IPS DF 6.9 (cell line): ENCODE measurements at regions not wholly inside any gene's neighbourhood (a gene's known extent, or its start where the extent isn't known, plus 50 kb on each side); places are given as distances from the start of the nearest gene placed in this dataset.

ENCODE experiments used
- DNase-seq: peaks from one replicate; pipeline ENCODE4 v3.0.0-alpha.2; 2013; ENCODE audit warnings: low read depth, low spot score
- H3K27ac ChIP-seq: one replicate; pipeline ENCODE4 v1.5.1; 2013; ENCODE audit warnings: low read length, control low read depth
- H3K27me3 ChIP-seq: 2 replicates; pipeline ENCODE4 v1.6.1; 2013; ENCODE audit warnings: mild to moderate bottlenecking, low read length; ENCODE audit not compliant: control insufficient read depth, insufficient read depth
- H3K36me3 ChIP-seq: 2 replicates; pipeline ENCODE4 v1.6.1; 2013; ENCODE audit warnings: low read length; ENCODE audit not compliant: control insufficient read depth, insufficient read depth
- H3K4me1 ChIP-seq: 2 replicates; pipeline ENCODE4 v1.6.1; 2013; ENCODE audit warnings: low read length; ENCODE audit not compliant: control insufficient read depth, insufficient read depth
- H3K4me3 ChIP-seq: 2 replicates; pipeline ENCODE4 v1.5.1; 2013; ENCODE audit warnings: mild to moderate bottlenecking, low read length
- H3K9me3 ChIP-seq: 2 replicates; pipeline ENCODE4 v1.6.1; 2013; ENCODE audit warnings: low read length, inconsistent platforms; ENCODE audit not compliant: control insufficient read depth, insufficient read depth
- WGBS: extraction: QIAGEN DNeasy Blood & Tissue Kit; methylation state at CpG from one replicate; pipeline ENCODE4 v1.1.7; 2013; ENCODE audit warnings: mixed read lengths, missing lambda C conversion rate; ENCODE audit not compliant: insufficient read length, insufficient coverage; 5-methylcytosine and 5-hydroxymethylcytosine counted together

DNA sequence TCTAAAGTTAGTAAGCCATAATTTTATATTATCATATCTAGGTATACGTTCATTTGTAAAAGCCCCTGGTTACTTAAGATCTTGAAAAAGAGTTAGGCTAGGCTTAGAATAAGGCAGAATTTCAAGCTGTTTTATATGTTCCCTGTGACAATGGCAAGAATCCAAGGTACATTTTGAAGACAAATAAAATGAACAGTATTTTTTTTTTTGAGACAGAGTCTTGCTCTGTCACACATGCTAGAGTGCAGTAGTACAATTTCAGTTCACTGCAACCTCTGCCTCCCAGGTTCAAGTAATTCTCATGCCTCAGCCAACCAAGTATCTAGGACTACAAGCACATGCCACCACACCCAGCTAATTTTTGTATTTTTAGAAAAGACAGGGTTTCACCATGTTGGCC lies 139.2 kb downstream of the DUSP6 start:
- Histone ChIP-seq H3K4me1 (no peaks in the 10 kb centered on the region), H3K9me3 (no peaks in the 10 kb centered on the region)
- DNase-seq: no peak

DNA sequence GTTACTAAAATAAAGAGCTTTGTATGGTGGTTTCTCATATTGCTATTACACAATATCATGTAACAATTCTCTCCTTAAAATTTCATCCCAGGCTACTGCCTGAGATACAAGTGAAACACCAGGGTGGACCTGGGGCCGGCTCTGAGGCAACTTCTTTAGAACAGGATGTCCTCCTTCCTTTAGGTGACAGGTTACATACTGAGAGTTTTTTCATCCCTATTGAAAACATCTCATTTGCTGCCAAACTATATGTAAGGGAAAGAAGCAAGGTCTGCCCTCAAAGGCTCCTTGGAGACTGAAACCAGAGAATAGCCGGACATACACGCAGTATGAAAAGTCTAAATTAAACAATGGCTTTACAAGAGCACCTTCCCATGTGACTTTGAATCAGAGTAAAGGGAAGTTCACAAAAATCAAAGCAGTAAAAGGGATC lies 139.9 kb downstream of the DUSP6 start:
- WGBS: no CpG with 5 or more reads among the region's 3 CpGs
- no peak for DNase-seq
- H3K4me3 ChIP-seq: no peak overlapping the region
- H3K27ac ChIP-seq: no peak overlapping the region
- H3K4me1 ChIP-seq: no peaks in the 10 kb centered on the region
- no peaks in the 10 kb centered on the region for H3K9me3 ChIP-seq
- H3K27me3 ChIP-seq: no peaks in the 10 kb centered on the region
- no peaks in the 10 kb centered on the region for H3K36me3 ChIP-seq

More for the DNA sequence above, 139.2 kb downstream of the DUSP6 start:
- H3K27me3 ChIP-seq: no peaks in the 10 kb centered on the region
- H3K27ac ChIP-seq: no peak overlapping the region
- H3K4me3 ChIP-seq: no peak overlapping the region
- WGBS: no CpG with 5 or more reads among the region's 1 CpG
- H3K36me3 ChIP-seq: no peaks in the 10 kb centered on the region

DNA sequence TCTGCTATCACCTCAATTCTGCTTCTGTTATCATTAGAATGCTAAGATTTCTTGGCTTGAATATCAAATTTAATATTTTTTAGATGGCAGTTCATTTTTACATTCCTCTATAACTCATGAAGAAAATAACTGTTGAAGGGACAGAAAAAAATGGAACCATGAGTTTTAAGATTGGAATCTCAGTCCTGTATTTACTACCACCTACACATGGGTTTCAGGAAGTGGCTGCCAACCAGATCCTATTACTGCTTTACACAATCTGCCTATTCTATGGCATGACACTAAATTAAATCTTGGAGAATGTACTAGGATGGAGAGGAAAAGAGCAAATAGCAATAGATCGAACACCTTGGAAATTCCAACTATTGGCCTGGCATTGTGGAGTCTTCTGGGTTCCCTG lies 140.8 kb downstream of the DUSP6 start:
- no peaks in the 10 kb centered on the region for H3K36me3 ChIP-seq
- no peaks in the 10 kb centered on the region for H3K9me3 ChIP-seq
- DNase-seq: no peak
- WGBS: no CpG with 5 or more reads among the region's 1 CpG
- H3K27ac ChIP-seq: no peak overlapping the region
- H3K27me3 ChIP-seq: no peaks in the 10 kb centered on the region
- no peak overlapping the region for H3K4me3 ChIP-seq
- H3K4me1 ChIP-seq: no peaks in the 10 kb centered on the region

DNA sequence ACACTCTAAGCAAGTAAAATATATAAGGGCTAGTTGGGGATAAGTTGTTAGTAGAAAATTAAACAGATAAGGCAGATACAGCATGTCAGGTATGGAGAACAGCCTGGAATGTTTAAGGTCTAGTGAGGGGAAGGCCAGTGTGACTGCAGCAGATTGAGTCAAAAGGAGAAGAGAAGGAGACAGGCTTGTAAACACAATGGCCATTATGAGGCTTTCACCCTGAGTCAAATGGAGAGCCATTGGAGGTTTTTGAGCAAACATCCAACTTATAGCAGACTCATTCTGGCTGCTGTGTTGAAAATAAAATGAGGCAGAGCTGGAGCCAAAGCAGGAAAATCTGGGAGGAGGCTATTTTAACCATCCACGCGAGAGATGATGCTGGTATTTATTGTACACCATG lies 142.0 kb downstream of the DUSP6 start:
- Histone ChIP-seq H3K27ac (no peak overlapping the region), H3K9me3 (no peaks in the 10 kb centered on the region), H3K36me3 (no peaks in the 10 kb centered on the region), H3K4me3 (no peak overlapping the region), H3K4me1 (no peaks in the 10 kb centered on the region), H3K27me3 (no peaks in the 10 kb centered on the region)
- DNase-seq: no peak
- WGBS: no CpG with 5 or more reads among the region's 2 CpGs

DNA sequence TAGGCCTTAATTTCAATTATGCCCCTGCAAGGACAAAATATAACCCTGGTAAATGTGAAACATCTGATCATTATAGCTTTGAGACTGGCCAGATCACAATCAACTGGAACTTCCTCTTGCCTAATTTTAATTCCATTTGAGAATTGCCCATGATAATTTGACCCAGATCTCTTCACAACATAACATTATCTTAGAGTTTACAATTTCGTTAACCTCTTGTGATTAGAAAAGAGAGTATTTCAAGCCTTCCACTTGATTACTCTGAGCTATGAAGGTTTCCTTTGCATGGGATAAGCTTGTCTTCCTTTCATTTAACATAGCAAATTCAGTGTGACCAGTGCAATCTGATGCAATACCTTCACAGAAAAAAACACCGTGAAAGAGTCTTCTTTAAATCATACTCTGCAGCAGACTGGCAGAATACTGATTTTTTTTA lies 143.6 kb downstream of the DUSP6 start:
- no peaks in the 10 kb centered on the region for H3K4me1 ChIP-seq
- no peak for DNase-seq
- no CpG with 5 or more reads among the region's 2 CpGs for WGBS
- H3K27ac ChIP-seq: no peak overlapping the region
- H3K27me3 ChIP-seq: no peaks in the 10 kb centered on the region
- H3K4me3 ChIP-seq: no peak overlapping the region
- no peaks in the 10 kb centered on the region for H3K36me3 ChIP-seq
- no peaks in the 10 kb centered on the region for H3K9me3 ChIP-seq

DNA sequence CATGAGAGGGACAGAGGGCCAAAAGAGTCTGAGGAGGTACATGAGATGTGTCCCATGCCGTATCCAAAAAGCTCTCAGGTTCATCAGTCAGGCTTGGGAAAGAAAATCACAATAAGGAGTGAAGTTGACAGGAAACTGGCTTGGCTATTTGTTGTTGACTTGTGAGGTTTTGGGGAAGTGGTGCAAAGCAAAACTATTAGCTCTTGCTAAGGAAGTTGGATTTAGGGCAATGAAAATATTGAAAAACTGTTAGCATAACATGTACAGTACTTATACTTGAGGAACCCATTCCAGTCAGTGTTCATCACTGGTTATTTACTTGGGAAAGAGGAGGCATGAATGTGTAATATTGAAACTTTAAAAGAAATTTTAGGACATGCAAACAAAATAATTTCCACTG lies 145.9 kb downstream of the DUSP6 start:
- no peaks in the 10 kb centered on the region for H3K36me3 ChIP-seq
- no peak overlapping the region for H3K4me3 ChIP-seq
- H3K4me1 ChIP-seq: no peaks in the 10 kb centered on the region
- no peak overlapping the region for H3K27ac ChIP-seq
- no peaks in the 10 kb centered on the region for H3K9me3 ChIP-seq
- WGBS: no CpG with 5 or more reads among the region's 1 CpG
- DNase-seq: no peak
- no peaks in the 10 kb centered on the region for H3K27me3 ChIP-seq

DNA sequence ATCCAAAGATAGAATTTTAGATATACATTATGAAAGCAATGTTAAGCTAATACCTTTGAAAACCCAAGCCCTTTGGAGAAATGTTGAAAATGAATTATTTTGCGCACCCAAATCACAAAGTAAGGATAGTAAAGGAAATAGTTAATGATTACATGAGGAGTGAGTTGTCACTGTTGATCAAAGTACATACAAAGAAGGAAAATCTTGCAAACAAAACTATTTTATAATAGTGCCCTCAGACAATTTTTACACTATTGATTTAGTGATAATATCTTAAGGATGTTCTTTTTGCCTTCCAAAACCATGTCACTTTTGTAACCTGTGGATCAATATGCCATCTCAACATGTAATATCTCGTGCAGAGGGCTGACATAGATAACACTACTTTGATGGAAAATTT lies 146.8 kb downstream of the DUSP6 start:
- H3K4me3 ChIP-seq: no peak overlapping the region
- no CpG with 5 or more reads among the region's 2 CpGs for WGBS
- H3K36me3 ChIP-seq: no peaks in the 10 kb centered on the region
- no peaks in the 10 kb centered on the region for H3K27me3 ChIP-seq
- no peak for DNase-seq
- no peak overlapping the region for H3K27ac ChIP-seq
- no peaks in the 10 kb centered on the region for H3K4me1 ChIP-seq
- no peaks in the 10 kb centered on the region for H3K9me3 ChIP-seq

DNA sequence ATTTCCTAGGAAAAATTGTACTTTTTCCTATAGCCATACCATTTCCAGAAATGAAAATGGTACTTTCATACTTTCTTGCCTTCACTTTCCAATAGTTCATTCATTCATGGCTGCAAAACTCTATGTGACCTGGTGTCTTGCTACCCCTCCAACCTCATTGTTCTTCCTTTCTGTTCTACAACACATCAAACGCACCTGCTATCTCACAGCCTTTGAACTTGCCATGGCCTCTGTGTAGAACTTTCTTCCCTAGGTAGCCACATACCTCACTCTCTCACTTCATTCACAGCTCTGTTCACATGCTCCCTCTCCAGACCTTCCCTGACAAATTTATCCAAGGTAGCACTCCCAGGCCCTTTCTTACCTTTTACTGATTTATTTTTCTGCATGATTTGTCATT lies 149.2 kb downstream of the DUSP6 start:
- Histone ChIP-seq H3K36me3 (no peaks in the 10 kb centered on the region), H3K4me1 (no peaks in the 10 kb centered on the region), H3K27ac (no peak overlapping the region), H3K4me3 (no peak overlapping the region), H3K9me3 (no peaks in the 10 kb centered on the region), H3K27me3 (no peaks in the 10 kb centered on the region)
- WGBS: no CpG with 5 or more reads among the region's 1 CpG
- DNase-seq: no peak

DNA sequence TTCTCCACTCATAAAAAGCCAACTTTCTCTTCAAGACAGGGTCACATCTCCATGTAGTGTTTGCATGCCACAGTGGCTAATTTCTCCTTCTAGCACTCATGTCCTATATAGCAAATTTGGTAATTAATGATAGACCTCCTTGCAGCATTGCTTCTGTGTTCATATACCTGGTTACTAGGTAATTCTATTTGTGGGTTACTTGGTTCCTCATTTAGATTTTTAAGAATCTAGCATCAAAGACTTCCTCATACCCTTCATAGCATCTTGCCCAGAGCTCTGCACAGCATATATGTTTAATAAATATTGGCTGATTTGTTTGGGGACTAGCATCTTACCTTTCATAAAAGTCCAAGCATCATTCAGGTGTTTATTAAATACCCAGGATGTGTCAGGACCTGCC lies 152.1 kb downstream of the DUSP6 start:
- no peak overlapping the region for H3K27ac ChIP-seq
- no peaks in the 10 kb centered on the region for H3K4me1 ChIP-seq
- no peaks in the 10 kb centered on the region for H3K27me3 ChIP-seq
- H3K4me3 ChIP-seq: no peak overlapping the region
- H3K9me3 ChIP-seq: no peaks in the 10 kb centered on the region
- DNase-seq: no peak
- no peaks in the 10 kb centered on the region for H3K36me3 ChIP-seq

DNA sequence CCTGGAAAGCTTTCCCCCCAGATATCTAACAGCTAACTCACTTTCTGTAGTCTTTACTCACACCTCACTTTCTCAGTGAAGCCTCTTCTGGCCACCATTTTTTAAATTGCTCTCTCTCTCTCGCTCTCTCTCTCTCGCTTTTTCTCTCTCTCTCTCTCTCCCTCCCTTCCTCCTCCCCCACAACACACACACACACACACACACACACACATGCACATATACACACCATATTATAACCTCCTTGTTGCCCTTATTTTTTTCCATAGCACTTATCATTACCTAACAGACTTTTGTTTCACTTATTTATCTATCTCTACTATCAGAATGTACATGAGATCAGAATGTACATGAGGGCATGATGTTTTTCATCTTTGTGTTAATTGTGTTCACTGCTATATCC lies 156.8 kb downstream of the DUSP6 start:
- no peak for DNase-seq
- no peak overlapping the region for H3K27ac ChIP-seq
- WGBS: 100% methylated on average over 2 of the region's 2 CpGs
- no peaks in the 10 kb centered on the region for H3K9me3 ChIP-seq
- H3K4me3 ChIP-seq: no peak overlapping the region
- H3K4me1 ChIP-seq: no peaks in the 10 kb centered on the region
- H3K27me3 ChIP-seq: no peaks in the 10 kb centered on the region
- H3K36me3 ChIP-seq: no peaks in the 10 kb centered on the region

DNA sequence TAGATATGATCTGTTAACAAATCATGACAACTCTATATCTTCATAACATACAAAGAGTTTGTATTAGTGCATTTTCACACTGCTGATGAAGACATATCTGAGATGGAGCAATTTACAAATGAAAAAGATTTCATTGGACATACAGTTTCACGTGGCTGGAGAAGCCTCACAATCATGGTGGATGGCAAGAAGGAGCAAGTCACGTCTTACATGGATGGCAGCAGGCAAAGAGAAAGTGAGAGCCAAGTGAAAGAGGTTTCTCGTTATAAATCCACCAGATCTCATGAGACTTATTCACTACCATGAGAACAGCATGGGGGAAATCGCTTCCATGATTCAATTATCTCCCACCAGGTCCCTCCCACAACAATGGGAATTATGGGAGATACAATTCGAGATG lies 157.6 kb downstream of the DUSP6 start:
- Histone ChIP-seq H3K4me1 (no peaks in the 10 kb centered on the region), H3K4me3 (no peak overlapping the region), H3K27ac (no peak overlapping the region), H3K36me3 (no peaks in the 10 kb centered on the region), H3K27me3 (no peaks in the 10 kb centered on the region), H3K9me3 (no peaks in the 10 kb centered on the region)
- no peak for DNase-seq
- no CpG with 5 or more reads among the region's 5 CpGs for WGBS
